GM10266 (cell line): ENCODE measurements at regions not wholly inside any gene's neighbourhood (a gene's known extent, or its start where the extent isn't known, plus 50 kb on each side); places are given as distances from the start of the nearest gene placed in this dataset.

Experiments
- DNase-seq: peaks from one replicate; pipeline ENCODE4 v3.0.0; 2012; ENCODE audit errors: extremely low spot score
- TF ChIP-seq, protein P1 (sequence below): IDR thresholded peaks from 2 replicates; pipeline ENCODE4 v1.5.1; 2012; ENCODE audit warnings: mild to moderate bottlenecking, low read depth; ENCODE audit not compliant: control insufficient read depth, insufficient read depth; ENCODE audit errors: missing control alignments

DNA sequence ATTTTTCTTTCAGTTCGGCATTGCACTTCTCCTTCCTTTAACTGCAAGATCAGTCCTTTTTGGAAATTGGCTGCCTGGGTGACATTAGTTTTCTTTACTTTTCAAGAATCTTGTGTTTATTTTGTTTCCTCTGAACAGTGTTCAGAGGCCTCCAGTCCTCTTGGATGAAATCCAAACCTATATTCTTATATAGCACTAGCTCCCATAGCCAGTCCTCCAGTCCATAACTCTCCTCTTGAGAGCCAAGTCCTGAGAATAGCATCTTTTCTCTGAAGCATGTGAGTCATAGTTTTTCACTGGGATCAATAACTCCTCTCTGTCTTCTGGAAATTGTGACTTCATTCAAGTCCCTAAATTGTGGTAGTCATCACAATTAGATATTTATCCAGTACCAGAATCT lies 357.5 kb downstream of the RAPGEF2 start:
- no peak for DNase-seq
- TF ChIP-seq, protein P1, sequence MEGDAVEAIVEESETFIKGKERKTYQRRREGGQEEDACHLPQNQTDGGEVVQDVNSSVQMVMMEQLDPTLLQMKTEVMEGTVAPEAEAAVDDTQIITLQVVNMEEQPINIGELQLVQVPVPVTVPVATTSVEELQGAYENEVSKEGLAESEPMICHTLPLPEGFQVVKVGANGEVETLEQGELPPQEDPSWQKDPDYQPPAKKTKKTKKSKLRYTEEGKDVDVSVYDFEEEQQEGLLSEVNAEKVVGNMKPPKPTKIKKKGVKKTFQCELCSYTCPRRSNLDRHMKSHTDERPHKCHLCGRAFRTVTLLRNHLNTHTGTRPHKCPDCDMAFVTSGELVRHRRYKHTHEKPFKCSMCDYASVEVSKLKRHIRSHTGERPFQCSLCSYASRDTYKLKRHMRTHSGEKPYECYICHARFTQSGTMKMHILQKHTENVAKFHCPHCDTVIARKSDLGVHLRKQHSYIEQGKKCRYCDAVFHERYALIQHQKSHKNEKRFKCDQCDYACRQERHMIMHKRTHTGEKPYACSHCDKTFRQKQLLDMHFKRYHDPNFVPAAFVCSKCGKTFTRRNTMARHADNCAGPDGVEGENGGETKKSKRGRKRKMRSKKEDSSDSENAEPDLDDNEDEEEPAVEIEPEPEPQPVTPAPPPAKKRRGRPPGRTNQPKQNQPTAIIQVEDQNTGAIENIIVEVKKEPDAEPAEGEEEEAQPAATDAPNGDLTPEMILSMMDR: no peak

DNA sequence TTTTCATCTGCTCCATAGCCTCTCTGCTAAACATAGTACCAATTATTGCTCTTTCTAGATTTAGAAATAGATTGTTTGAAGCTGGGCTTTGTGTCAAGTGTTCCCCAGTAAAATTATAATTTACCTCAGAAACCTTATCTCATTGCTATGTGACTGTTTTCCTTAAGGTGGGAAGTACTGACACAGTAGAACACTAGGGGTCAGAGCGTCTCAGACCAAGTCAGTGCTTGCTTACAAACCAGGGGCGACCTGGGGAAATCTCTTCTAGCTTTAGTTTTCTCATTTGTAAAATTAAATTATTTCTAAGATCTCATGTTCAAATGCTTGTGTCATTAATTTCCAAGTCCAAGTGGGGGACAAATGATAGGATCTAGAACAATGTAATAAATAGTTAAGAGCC lies 360.4 kb downstream of the RAPGEF2 start:
- TF ChIP-seq, protein P1: no peak
- no peak for DNase-seq

DNA sequence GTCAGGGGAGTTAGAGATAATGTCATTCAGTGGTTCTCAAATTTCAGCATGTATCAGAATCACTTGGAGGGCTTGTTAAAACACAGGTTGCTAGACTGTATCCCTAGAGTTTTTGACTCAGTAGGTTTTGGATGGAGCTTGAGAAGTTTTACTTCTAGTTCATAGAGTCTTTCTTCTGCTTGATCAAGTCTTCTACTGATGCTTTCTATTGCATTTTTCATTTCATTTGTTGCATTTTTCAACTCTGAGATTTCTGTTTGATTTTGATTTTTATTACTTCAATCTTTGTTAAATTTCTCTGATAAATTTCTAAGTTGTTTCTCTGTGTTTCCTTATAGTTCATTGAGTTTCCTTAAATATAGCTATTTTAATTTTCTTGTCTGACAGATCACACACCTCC lies 361.4 kb downstream of the RAPGEF2 start:
- TF ChIP-seq, protein P1: no peak
- DNase-seq: no peak

DNA sequence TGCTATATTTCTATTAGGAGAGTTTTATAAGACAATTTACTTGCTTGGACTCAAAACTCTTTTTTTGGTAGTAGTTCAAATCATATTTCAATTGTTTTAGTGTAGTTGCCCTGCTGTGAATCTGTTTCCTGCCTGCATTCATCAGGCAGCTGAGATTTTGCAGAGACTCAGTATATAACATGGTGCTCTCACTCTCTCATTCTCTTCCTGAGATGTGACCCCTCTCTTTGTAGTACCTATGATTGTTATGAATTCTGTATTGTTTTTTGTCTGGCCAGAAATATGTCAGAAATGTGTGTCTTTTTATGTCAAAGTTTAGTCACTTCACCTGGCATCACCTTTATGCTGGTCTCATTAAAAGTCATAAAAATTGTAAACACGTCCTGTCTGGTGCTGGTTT lies 374.0 kb downstream of the RAPGEF2 start:
- TF ChIP-seq, protein P1: no peak
- DNase-seq: no peak

DNA sequence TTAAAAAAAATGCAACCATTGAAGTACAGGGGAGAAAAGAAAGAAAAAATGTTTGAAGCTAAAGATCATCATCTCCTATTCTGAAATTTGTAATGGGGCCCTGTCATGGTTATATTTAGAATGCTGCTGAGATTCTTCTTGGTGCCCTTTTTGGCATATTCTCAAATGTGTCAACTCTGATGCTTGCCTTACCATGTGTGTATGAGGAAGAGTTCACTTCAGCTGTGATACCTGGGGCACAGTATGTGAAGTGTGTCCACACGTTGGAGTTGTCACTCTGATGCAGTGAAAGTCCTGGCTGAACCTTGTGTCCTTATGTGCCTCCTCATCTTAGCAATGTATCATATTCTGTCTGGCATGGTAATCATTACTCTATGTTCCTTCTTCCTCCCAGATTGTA lies 377.9 kb downstream of the RAPGEF2 start:
- DNase-seq: no peak
- TF ChIP-seq, protein P1: no peak

DNA sequence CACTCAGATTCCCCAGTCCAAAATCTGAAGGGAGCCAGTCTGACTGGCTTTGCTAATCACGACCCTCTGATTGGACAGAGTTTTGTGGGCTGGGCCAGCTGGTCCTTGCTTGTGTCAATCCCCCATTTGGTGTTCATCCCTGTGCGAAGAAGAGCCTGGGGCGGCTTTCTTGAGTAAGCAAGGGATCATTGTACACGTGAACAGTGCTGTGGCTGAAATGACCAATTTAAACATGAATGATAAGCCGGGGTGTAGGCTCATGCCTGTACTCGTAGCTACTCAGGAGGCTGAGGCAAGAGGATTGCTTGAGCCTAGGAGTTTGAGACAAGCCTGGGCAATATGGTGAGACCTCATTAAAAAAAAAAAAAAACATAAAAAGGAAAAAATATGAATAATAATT lies 379.1 kb downstream of the RAPGEF2 start:
- DNase-seq: no peak
- TF ChIP-seq, protein P1: no peak

DNA sequence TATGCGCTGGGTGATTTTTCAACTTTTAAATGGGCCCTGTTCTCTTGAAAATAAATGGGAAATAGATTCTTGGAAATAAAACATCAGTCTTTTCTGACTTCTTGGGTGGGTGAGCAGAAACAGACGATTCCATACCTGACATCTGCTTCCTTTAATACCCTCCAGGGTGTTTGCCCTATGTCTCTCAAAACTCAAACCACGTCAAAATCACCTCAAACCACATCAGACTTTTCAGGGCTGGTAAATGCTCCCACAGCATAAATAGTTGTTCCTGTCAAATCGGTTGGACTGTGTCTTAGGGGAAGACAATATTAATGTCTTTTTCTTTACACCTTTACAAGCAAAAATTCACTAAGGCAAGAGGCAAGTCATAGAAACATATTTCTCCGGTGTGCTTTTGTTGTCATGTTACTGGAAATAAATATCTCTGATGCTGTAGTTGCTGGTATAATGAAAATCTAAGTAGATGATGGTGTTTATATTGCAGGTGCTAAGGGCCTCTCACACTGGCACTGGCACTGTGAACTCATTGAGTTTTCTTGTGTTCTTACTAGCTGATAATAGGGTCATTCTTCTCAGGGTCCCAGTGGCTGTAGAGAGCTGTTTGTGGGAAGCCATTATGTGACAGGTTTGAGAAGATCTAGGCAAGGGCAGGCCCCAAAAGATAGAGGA lies 380.4 kb downstream of the RAPGEF2 start:
- DNase-seq: no peak
- TF ChIP-seq, protein P1: no peak
